ENCODE measurements at regions not wholly inside any gene's neighbourhood (a gene's known extent, or its start where the extent isn't known, plus 50 kb on each side); places are given as distances from the start of the nearest gene placed in this dataset.

GRCh38 chr12:90250042-90250441, 541.4 kb upstream of the ATP2B1 start:
- no peak for TF ChIP-seq RAD21 (conservative IDR thresholded peaks at IDR 0.05)
- no peak for TF ChIP-seq SMC3 (conservative IDR thresholded peaks at IDR 0.05; ENCODE audit: poor library complexity)
- TF ChIP-seq EP300 (conservative IDR thresholded peaks at IDR 0.05; ENCODE audit: poor library complexity, severe bottlenecking), result no peak
- no peak for TF ChIP-seq REST (IDR thresholded peaks at IDR 0.05; ENCODE audit: borderline replicate concordance)
- TF ChIP-seq MXI1 (conservative IDR thresholded peaks at IDR 0.05; ENCODE audit: poor library complexity, severe bottlenecking), result no peak
- TF ChIP-seq TAF1 (IDR thresholded peaks at IDR 0.05; ENCODE audit: low read depth), result no peak
- TF ChIP-seq EZH2 (IDR thresholded peaks at IDR 0.05; ENCODE audit: borderline replicate concordance, insufficient read depth, low read length, poor library complexity, severe bottlenecking), result no peak
- no peak for TF ChIP-seq POLR2AphosphoS5 (IDR thresholded peaks at IDR 0.05)
- TF ChIP-seq CTCF (IDR thresholded peaks at IDR 0.05; ENCODE audit: poor library complexity, severe bottlenecking), result no peak
- Histone ChIP-seq H3K9me2 (ENCODE audit: insufficient read depth, low read length) (no peaks in the 10 kb centered on the region), H3K27ac (ENCODE audit: low read length) (no peak overlapping the region), H3K79me2 (replicated peaks; ENCODE audit: insufficient read depth, low read length) (no peaks in the 10 kb centered on the region), H3F3A (ENCODE audit: insufficient read depth, low read length, poor library complexity, severe bottlenecking) (no peaks in the 10 kb centered on the region), H2AFZ (ENCODE audit: low read depth, low read length) (no peak overlapping the region), H3K9me3 (ENCODE audit: low read length) (no peaks in the 10 kb centered on the region), H4K20me1 (ENCODE audit: insufficient read depth) (no peaks in the 10 kb centered on the region), H3K27me3 (ENCODE audit: insufficient read depth, low read depth, low read length) (no peaks in the 10 kb centered on the region), H3K4me3 (ENCODE audit: low read length) (no peak overlapping the region), H3K4me2 (ENCODE audit: low read length) (no peak overlapping the region), H3K36me3 (ENCODE audit: insufficient read depth, low read length) (no peaks in the 10 kb centered on the region), H3K9ac (ENCODE audit: low read length) (no peak overlapping the region)

- Histone ChIP-seq H2AFZ (ENCODE audit: low read depth, low read length) (no peak overlapping the region), H4K20me1 (ENCODE audit: insufficient read depth) (no peaks in the 10 kb centered on the region), H3K27ac (ENCODE audit: low read length) (no peak overlapping the region), H3K9me3 (ENCODE audit: low read length) (no peaks in the 10 kb centered on the region), H3F3A (ENCODE audit: insufficient read depth, low read length, poor library complexity, severe bottlenecking) (no peaks in the 10 kb centered on the region), H3K36me3 (ENCODE audit: insufficient read depth, low read length) (no peaks in the 10 kb centered on the region), H3K79me2 (replicated peaks; ENCODE audit: insufficient read depth, low read length) (no peaks in the 10 kb centered on the region), H3K27me3 (ENCODE audit: insufficient read depth, low read depth, low read length) (no peaks in the 10 kb centered on the region), H3K9ac (ENCODE audit: low read length) (no peak overlapping the region), H3K4me2 (ENCODE audit: low read length) (no peak overlapping the region), H3K9me2 (ENCODE audit: insufficient read depth, low read length) (no peaks in the 10 kb centered on the region), H3K4me3 (ENCODE audit: low read length) (no peak overlapping the region)
- TF ChIP-seq MXI1 (conservative IDR thresholded peaks at IDR 0.05; ENCODE audit: poor library complexity, severe bottlenecking), result no peak
- TF ChIP-seq SMC3 (conservative IDR thresholded peaks at IDR 0.05; ENCODE audit: poor library complexity), result no peak
- TF ChIP-seq REST (IDR thresholded peaks at IDR 0.05; ENCODE audit: borderline replicate concordance), result no peak
- no peak for TF ChIP-seq TAF1 (IDR thresholded peaks at IDR 0.05; ENCODE audit: low read depth)
- no peak for TF ChIP-seq POLR2AphosphoS5 (IDR thresholded peaks at IDR 0.05)
- no peak for TF ChIP-seq EZH2 (IDR thresholded peaks at IDR 0.05; ENCODE audit: borderline replicate concordance, insufficient read depth, low read length, poor library complexity, severe bottlenecking)
- TF ChIP-seq CTCF (IDR thresholded peaks at IDR 0.05; ENCODE audit: poor library complexity, severe bottlenecking), result no peak
- no peak for TF ChIP-seq EP300 (conservative IDR thresholded peaks at IDR 0.05; ENCODE audit: poor library complexity, severe bottlenecking)
- TF ChIP-seq RAD21 (conservative IDR thresholded peaks at IDR 0.05), result no peak
These were observed 538.0 kb upstream of the ATP2B1 start for GRCh38 chr12:90246688-90247087.

All from neural cell (in vitro differentiated cells).